ENCODE measurements at regions not wholly inside any gene's neighbourhood (a gene's known extent, or its start where the extent isn't known, plus 50 kb on each side); places are given as distances from the start of the nearest gene placed in this dataset.

DNA sequence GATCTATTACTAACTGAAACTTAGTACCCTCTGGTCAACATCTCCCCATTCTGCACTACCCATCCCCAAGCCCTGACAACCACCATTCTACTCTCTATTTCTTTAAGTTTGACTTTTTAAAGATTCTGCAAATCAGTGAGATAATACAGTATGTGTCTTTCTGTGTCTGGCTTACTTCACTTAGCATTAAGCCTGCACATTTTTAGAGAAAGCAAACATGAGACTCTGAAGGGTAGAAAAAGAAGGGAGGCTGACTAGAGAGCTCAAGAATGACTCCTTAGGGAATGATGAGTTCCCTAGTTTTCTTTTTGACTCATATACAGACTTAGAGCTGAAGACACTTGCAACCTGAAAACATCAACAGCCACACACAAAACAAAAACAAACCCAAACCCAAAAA is 311.3 kb downstream of the SQOR start:
- no peaks in the 10 kb centered on the region for H4K20me1 ChIP-seq (replicated peaks in 1 of 2; ENCODE audit: control insufficient read depth in 1 of 2, insufficient read depth in 2 of 2, low read length in 2 of 2)
- no peaks in the 10 kb centered on the region for H3K23me2 ChIP-seq (ENCODE audit: low read depth, low read length)
- H2AFZ ChIP-seq (ENCODE audit: low read length) = no peak overlapping the region
- H3K9me3 ChIP-seq (ENCODE audit: insufficient read depth in 2 of 2, low read depth in 1 of 2, low read length in 1 of 2) = no peaks in the 10 kb centered on the region
- no peak overlapping the region for H3K4ac ChIP-seq (replicated peaks; ENCODE audit: insufficient read length, low read depth, low read length)
- no peak overlapping the region for H2BK15ac ChIP-seq (ENCODE audit: low read length)
- no peak overlapping the region for H2BK20ac ChIP-seq (ENCODE audit: low read length)
- no peak overlapping the region for H3K14ac ChIP-seq (ENCODE audit: insufficient read length)
- H3K23ac ChIP-seq (ENCODE audit: insufficient read length) = no peak overlapping the region
- H2BK12ac ChIP-seq (ENCODE audit: low read depth, low read length) = no peak overlapping the region
- POLR2A ChIA-PET (ENCODE audit: partially characterized antibody) = no interaction called here
- no peak overlapping the region for H3K9ac ChIP-seq (replicated peaks in 1 of 4; ENCODE audit: extremely low read depth in 1 of 4, low read depth in 3 of 4, low read length in 3 of 4)
- H2BK120ac ChIP-seq (replicated peaks; ENCODE audit: low read depth, low read length) = no peak overlapping the region
- H3K4me2 ChIP-seq (ENCODE audit: insufficient read depth in 1 of 2, low read depth in 2 of 2, low read length in 2 of 2) = no peak overlapping the region
- H3K4me1 ChIP-seq (replicated peaks in 1 of 4; ENCODE audit: control insufficient read depth in 3 of 4, insufficient read depth in 4 of 4, low read length in 3 of 4) = peaks cover 2 to 16% (median 12%) of the 10 kb centered on the region in 4 experiments; a peak in 6 of 7 replicates
- no peak overlapping the region for H4K8ac ChIP-seq (ENCODE audit: extremely low read depth, insufficient read depth, low read length)
- no peak overlapping the region for H2AK5ac ChIP-seq (ENCODE audit: low read depth, low read length)
- H3K79me1 ChIP-seq (ENCODE audit: low read depth, low read length) = no peaks in the 10 kb centered on the region
- FAIRE-seq (no peak), DNase-seq (ENCODE audit: low read depth in 1 of 2, low spot score in 2 of 2) (no peak)
- TF ChIP-seq CHD1 (IDR thresholded peaks at IDR 0.05; ENCODE audit: low read depth, low read length) (no peak), TBP (IDR thresholded peaks at IDR 0.05; ENCODE audit: low read depth, low read length) (no peak), TAF7 (optimal IDR thresholded peaks at IDR 0.05; ENCODE audit: borderline replicate concordance, low read depth, low read length) (no peak), NANOG (IDR thresholded peaks at IDR 0.05; ENCODE audit: insufficient read depth, low read depth, low read length, poor library complexity, severe bottlenecking) (no peak), RNF2 (IDR thresholded peaks at IDR 0.05; ENCODE audit: borderline replicate concordance, low read depth, low read length, missing control alignments, poor library complexity, severe bottlenecking) (no peak), EGR1 (IDR thresholded peaks at IDR 0.05; ENCODE audit: borderline replicate concordance, low read depth, low read length) (no peak), SP4 (IDR thresholded peaks at IDR 0.05; ENCODE audit: low read length) (no peak), TCF12 (IDR thresholded peaks at IDR 0.05; ENCODE audit: low read depth, low read length) (no peak), MAX (IDR thresholded peaks at IDR 0.05) (no peak), HDAC2 (IDR thresholded peaks at IDR 0.05; ENCODE audit: borderline replicate concordance in 1 of 2, low read depth in 2 of 2, low read length in 2 of 2) (no peak), YY1 (IDR thresholded peaks at IDR 0.05; ENCODE audit: low read depth, low read length) (no peak), POLR2AphosphoS5 (IDR thresholded peaks at IDR 0.05; ENCODE audit: low read depth, low read length) (no peak), SP1 (IDR thresholded peaks at IDR 0.05; ENCODE audit: low read depth, low read length) (no peak), BRCA1 (IDR thresholded peaks at IDR 0.05; ENCODE audit: low read depth, low read length) (no peak), RAD21 (IDR thresholded peaks at IDR 0.05 in 1 of 2, conservative IDR thresholded peaks at IDR 0.05 in 1 of 2; ENCODE audit: low read depth in 2 of 2, low read length in 2 of 2) (no peak)
- H2BK5ac ChIP-seq (ENCODE audit: low read depth, low read length) = no peak overlapping the region
- H4K5ac ChIP-seq (ENCODE audit: insufficient read length, low read depth, low read length) = no peak overlapping the region
- no peaks in the 10 kb centered on the region for H3K36me3 ChIP-seq (ENCODE audit: control insufficient read depth in 2 of 4, insufficient read depth in 4 of 4, low read length in 3 of 4)
- H3K79me2 ChIP-seq (ENCODE audit: control insufficient read depth in 1 of 2, insufficient read depth in 2 of 2, low read length in 2 of 2) = no peaks in the 10 kb centered on the region
- CTCF ChIA-PET (ENCODE audit: partially characterized antibody) = no interaction called here
- no peak overlapping the region for H3K4me3 ChIP-seq (ENCODE audit: extremely low read depth in 1 of 4, insufficient read depth in 2 of 4, low read depth in 3 of 4, low read length in 4 of 4)
- no peaks in the 10 kb centered on the region for H3K27me3 ChIP-seq (replicated peaks in 1 of 4; ENCODE audit: control insufficient read depth in 3 of 4, extremely low read depth in 1 of 4, insufficient read depth in 3 of 4, low read length in 3 of 4)
- no peak overlapping the region for H4K91ac ChIP-seq (replicated peaks; ENCODE audit: insufficient read length, low read length)
- H3K27ac ChIP-seq (ENCODE audit: low read depth, low read length) = no peak overlapping the region
- H3K18ac ChIP-seq (ENCODE audit: extremely low read depth, low read length) = no peak overlapping the region
- H3K56ac ChIP-seq (replicated peaks; ENCODE audit: insufficient read length, low read depth, low read length) = no peak overlapping the region

Data from H1 (cell line).